ENCODE measurements at regions not wholly inside any gene's neighbourhood (a gene's known extent, or its start where the extent isn't known, plus 50 kb on each side); places are given as distances from the start of the nearest gene placed in this dataset.

DNA sequence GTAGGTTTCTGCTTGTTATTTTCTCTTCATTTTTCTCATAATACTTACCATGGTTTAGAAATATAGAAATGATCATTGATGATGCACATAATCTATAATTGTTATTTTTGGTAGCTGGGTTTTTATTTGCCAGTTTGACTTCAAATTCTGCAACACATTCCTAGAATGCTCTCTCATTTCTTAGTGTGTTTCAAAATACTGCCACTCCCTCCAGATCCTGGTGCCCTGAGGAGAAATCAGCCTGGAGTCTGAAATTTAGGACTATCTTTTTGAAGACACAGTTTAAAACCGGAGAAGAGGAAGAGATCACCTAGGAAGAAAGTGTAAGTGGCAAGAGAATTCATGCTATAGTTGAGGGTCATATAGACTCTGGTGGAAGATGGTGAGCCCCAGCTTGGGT is 57.5 kb downstream of the TAF11L14 start:
- TF ChIP-seq CTCF (IDR thresholded peaks at IDR 0.05) (no peak), POLR2AphosphoS5 (IDR thresholded peaks at IDR 0.05) (no peak)
